GM18498 (cell line): ENCODE measurements at regions not wholly inside any gene's neighbourhood (a gene's known extent, or its start where the extent isn't known, plus 50 kb on each side); places are given as distances from the start of the nearest gene placed in this dataset.
"Not testable (repeated sequence)": the region's sequence is repeated elsewhere in the genome, so short reads cannot be mapped to it uniquely, and the experiment has no call there.

Experiments used
- ATAC-seq: cut with Tn5 transposase; IDR thresholded peaks from one replicate; pipeline ENCODE4 v1.9.1; 2021; ENCODE audit warnings: mild to moderate bottlenecking, moderate library complexity; ENCODE audit not compliant: unreplicated experiment

- no peak for ATAC-seq
Measured at GRCh38 chr6:15935661-15936060, 193.2 kb upstream of the MYLIP start.

DNA sequence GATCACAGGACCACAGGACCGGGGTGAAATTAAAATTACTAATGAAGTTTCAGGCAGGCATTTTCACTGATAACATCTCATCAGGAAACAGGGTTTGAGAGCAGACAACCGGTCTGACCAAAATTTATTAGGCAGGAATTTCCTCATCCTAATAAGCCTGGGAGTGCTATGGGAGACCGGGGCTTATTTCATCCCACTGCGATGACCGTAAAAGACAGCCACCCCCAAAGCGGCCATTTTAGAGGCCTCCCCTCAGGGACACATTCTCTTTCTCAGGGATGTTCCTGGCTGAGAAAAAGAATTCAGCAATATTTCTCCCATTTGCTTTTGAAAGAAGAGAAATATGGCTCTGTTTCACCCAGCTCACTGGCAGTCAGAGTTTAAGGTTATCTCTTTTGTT is 197.2 kb upstream of the MYLIP start:
- ATAC-seq: not testable (repeated sequence)

DNA sequence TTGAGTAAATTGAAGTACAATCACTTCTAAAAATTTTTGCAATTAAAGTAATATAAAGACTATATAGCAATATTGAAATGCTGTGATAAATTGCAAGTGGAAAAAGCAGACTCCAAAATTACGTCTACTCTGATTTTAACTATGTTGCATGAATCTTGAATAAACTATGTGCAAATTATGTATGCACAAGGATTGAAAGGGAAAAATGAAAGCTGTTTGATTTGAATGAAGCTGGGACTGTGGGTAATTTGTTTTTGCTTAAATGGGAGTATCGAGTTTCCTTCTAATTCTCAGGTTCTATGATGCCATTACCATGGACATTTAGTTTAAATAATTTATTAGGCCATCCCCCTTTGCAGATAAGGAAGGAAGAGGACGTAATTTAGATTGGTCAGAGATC is 198.7 kb upstream of the MYLIP start:
- ATAC-seq: no peak

- ATAC-seq: no peak
Measured at GRCh38 chr6:15929685-15930084, 199.2 kb upstream of the MYLIP start.

DNA sequence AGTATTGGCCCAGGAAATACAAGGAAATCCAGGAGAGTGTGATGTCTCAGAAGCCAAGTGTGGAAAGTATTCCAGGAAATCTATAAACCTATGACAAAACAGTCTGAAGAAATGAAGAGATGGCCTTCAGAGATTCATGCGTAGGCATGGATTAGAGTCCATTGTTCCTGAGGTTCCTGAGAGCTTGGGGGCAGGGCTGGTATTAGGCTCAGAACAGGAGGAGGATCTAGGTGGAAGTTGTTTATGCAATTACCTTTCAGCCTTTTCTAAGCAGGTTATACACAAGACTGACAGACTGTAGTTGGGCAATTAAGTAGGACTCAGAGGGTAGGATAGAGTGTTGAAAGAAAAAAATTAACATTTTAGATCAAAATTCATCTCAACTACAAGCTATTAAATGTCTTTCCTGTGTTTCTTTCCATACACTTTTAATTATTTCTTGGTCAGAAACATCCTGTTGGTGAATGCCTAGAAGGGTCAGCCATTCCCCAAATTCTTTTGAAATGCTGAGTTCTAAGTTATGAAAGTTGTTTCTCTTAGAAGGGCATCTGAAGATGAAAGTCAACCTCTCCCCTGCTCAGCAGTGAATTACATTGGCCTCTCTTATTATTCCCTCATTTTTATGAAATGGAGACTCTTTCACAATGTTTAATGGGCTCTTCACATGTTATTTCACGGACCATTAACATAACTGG is 201.2 kb upstream of the MYLIP start:
- ATAC-seq: no peak

DNA sequence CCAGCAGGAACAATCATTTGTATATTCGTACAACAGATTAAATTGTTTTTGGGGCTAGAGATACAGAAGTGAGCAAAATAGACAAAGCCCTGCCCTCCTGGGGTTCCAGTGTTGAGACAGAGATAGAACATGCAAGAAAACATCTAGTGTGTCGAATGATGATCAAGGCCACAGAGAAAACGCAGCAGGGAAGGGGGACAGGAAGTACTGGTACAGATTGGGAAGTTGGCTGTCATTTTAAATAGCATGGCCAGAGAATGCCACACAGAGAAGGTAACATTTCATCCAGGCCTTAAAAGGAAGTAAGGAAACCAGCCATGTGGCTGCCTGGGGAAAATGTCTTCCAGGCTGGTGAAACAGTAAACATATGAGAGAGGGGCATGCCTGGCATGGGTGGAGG is 202.6 kb upstream of the MYLIP start:
- ATAC-seq: no peak

- ATAC-seq: no peak
Measured at GRCh38 chr6:15924893-15925292, 204.0 kb upstream of the MYLIP start.

- no peak for ATAC-seq
Measured at GRCh38 chr6:15922510-15923250, 206.2 kb upstream of the MYLIP start.

DNA sequence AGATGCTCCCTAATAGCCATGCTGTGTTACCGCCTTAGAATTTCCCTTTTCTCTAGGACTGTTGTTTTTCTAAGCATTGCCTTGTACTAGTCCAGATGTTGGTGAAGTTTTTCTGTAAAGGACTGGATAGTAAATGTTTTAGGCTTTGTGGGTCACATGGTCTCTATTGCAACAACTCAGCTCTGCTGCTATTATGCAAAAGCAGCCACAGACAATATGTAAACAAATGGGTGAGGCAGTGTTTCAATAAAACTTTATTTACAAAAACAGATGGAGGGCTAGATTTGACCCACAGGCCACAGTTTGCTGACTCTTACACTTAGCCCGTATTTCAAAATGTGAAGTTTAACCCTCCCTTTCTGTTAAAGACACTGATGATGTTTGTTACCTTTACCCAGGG is 207.6 kb upstream of the MYLIP start:
- ATAC-seq: no peak

DNA sequence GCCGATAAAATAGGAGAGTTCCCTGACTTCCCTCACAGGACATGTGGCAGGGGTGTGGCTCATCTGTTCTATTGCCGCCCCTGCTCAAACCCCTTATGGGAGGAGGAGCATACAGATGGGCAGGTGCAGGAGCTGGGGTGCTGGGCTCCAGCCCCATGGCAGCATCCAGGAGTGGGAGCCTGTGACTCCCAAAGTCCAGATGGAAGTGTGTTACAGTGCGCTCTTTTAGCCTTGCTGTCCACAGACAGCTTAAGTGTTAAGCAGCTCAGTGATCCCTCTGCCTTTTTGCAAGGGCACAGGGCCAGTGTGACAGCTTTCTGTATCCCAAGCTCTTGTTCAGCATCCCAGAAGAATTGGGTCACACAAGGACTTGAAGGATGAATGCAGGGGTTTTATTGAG is 212.3 kb upstream of the MYLIP start:
- no peak for ATAC-seq

DNA sequence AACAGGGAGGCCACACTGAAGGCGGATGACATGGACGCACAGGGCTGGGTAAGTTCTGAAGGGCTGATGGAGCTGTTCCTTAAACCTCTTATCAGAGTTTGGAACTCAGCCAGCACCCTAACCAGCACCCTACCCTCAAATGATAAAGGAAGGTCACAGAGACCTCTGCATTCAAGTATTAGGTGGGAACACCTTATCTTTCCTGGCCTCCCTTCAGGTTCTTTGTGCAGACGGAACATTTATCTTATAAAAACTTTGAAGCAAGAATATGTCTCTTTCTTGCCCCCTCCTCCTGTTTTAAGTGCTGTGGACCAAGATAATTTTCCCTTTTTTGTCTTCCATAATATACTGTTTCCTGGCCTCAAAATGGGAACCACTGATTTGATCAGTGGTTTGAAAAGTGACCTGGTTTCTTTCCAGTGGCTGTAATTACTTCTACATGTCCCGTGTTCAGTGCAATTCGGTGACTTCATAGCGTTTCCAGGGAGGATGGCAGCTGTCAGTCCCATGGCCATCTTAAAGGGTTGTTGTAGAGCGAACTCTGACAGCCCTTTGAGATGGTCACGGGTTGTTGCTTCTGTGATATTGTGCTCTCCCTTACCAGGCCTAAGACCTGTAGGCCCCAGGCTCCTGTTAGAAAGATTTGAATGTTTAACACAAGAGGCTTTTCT is 213.2 kb upstream of the MYLIP start:
- no peak for ATAC-seq

GRCh38 chr6:15914553-15914952 is 214.3 kb upstream of the MYLIP start:
- no peak for ATAC-seq

DNA sequence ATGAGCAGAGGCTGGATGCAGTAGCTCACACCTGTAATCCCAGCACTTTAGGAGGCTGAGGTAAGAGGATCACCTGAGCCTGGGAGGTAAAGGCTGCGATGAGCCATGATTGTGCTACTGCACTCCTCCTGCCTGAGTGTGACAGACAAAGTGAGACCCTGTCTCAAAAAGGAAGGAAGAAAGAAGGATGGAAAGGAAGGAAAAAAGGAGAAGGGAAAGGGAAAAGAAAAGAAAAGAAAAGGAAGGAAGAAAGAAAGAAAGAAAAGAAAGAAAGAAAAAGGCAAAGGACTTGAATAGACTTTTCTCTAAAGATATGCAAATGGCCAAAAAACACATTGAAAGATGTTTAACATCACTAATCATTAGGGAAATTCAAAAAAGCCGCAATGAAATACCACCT is 215.3 kb upstream of the MYLIP start:
- no peak for ATAC-seq

DNA sequence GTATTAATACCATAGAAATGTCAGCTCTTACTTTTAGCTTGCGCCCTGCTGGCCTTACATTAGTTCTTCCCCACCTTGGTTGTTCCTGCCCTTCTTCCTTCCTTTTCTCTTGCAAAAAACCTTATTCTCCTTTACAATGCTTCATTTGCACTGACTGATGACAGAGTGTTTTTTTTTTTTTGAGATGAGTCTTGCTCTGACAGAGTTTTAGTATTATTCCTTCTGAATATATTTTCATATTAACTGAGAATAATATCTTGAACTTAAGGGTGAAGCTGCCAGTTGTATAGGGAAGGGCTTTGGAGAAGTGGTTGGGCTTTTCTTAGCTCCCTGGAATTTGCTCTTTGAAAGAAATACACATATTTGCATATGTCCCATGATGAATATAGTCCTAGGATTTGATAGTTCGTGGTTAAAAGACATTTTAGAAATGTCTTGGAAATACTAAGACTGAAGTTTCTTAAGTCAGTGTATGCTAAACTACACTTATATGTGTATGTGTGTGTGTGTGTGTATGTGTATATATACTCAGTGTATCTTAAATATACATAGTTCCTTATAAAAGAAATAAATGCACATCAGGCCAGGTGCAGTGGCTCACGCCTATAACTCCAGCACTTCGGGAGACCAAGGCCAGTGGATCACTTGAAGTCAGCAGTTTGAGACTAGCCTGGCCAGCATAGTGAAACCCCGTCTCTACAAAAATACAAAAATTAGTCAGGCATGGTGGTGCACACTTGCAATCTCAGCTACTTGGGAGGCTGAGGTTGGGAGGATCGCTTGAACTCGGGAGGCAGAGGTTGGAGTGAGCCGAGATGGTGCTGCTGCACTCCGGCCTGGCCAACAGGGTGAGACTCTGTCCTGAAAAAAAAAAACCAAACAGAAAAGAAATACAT is 216.1 kb upstream of the MYLIP start:
- no peak for ATAC-seq

GRCh38 chr6:15911753-15912504 is 217.0 kb upstream of the MYLIP start:
- no peak for ATAC-seq

GRCh38 chr6:15909290-15910070 is 219.4 kb upstream of the MYLIP start:
- ATAC-seq: no peak

GRCh38 chr6:15908871-15909270 is 220.0 kb upstream of the MYLIP start:
- no peak for ATAC-seq

DNA sequence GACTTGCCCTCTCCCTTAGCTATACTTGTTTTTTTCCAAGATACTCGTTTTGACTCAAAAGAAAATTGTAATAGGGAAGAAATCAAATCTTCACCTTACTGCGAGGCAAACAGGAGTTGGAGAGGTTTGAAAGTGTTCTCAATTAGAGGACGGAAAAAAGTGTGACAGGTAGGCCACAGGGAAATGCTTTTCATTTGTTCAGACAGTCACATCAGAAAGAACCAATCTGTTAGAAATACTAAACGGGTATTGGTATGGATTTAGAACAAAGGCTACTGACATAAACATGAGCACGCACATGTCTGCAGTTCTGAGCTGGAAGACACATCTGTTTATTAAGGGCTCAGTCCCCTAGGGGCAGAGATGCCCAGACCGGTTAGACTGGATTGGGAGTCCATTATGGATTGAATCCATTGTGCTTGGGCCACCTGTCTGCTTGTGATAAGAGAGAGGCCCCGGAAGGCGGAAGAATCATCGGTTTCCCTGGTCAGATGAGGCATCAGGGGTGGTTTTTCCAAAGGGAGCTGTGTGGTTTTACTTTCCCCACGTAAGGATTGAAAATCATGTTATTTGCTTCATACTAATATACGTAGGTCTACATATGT is 220.9 kb upstream of the MYLIP start:
- ATAC-seq: no peak

DNA sequence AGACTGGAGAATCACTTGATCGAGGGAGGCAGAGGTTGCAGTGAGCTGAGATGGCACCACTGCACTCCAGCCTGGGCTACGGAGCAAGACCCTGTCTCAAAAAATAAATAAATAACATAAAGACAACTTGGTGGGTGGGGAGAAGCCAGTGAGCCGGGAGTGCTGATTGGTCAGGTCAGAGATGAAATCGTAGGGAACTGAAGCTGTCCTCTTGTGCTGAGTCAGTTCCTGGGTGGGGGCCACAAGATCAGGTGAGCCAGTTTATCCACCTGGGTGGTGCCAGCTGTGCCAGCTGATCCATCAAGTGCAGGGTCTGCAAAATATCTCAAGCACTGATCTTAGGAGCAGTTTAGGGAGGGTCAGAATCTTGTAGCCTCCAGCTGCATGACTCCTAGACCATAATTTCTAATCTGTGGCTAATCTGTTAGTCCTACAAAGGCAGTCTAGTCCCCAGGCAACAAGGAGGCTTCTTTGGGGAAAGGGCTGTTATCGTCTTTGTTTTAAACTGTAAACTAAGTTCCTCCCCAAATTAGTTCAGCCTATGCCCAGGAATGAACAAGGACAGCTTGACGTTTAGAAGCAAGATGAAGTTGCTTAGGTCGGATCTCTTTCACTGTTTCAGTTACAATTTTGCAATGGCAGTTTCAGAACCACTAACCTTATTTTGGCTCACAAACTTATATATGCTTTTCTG is 221.5 kb upstream of the MYLIP start:
- ATAC-seq: not testable (repeated sequence)
